Suprapubic skin (tissue), 4 donors: ENCODE measurements at regions not wholly inside any gene's neighbourhood (a gene's known extent, or its start where the extent isn't known, plus 50 kb on each side); places are given as distances from the start of the nearest gene placed in this dataset.

Source experiments
- DNase-seq, 2 donors: peaks; one replicate each; pipeline ENCODE4 v3.0.0-alpha.2; 2019; ENCODE audit warnings: low spot score in 2 of 2
- H3K27ac ChIP-seq: fragments of 200-600 bp; sonication (generic); one replicate; pipeline ENCODE4 v1.5.1; 2019
- H3K27me3 ChIP-seq: fragments of 200-600 bp; sonication (generic); one replicate; pipeline ENCODE4 v1.5.1; 2019
- H3K36me3 ChIP-seq: fragments of 200-600 bp; sonication (generic); one replicate; pipeline ENCODE4 v1.5.1; 2019
- H3K4me1 ChIP-seq: fragments of 200-600 bp; sonication (generic); one replicate; pipeline ENCODE4 v1.5.1; 2019
- H3K4me3 ChIP-seq: fragments of 200-600 bp; sonication (generic); one replicate; pipeline ENCODE4 v1.5.1; 2019; ENCODE audit warnings: mild to moderate bottlenecking
- H3K9me3 ChIP-seq: fragments of 200-600 bp; sonication (generic); one replicate; pipeline ENCODE4 v1.5.1; 2019
- EP300 ChIP-seq: sonication (generic); formaldehyde crosslinking; IDR thresholded peaks from one replicate; pipeline ENCODE4 v1.6.1; 2017; ENCODE audit warnings: antibody characterized with exemption
- POLR2A ChIP-seq, 2 donors: fragments of 450-650 bp; IDR thresholded peaks; one replicate each; pipeline ENCODE4 v1.6.1; 2017; ENCODE audit warnings: antibody characterized with exemption in 2 of 2, mild to moderate bottlenecking in 2 of 2, moderate library complexity in 2 of 2
- POLR2AphosphoS5 ChIP-seq, 3 donors: sonication (generic); formaldehyde crosslinking; IDR thresholded peaks; one replicate each; pipeline ENCODE4 v1.6.1; 2017; ENCODE audit warnings: antibody characterized with exemption in 3 of 3
- WGBS: methylation state at CpG from one replicate; pipeline ENCODE4 v1.1.5; 2018; 5-methylcytosine and 5-hydroxymethylcytosine counted together
- TF ChIP-seq, protein P1 (sequence below), 2 donors: fragments of 200-600 bp in 1 of 2; fragments of 450-650 bp in 1 of 2; sonication (generic) in 1 of 2; IDR thresholded peaks; one replicate each; pipeline ENCODE4 v1.5.1; 2016 to 2019; ENCODE audit warnings: antibody characterized with exemption in 2 of 2, mild to moderate bottlenecking in 1 of 2, moderate library complexity in 1 of 2

GRCh38 chr6:85033547-85033946, 269.1 kb upstream of the TBX18 start:
- Histone ChIP-seq H3K27me3 (no peaks in the 10 kb centered on the region), H3K36me3 (no peaks in the 10 kb centered on the region), H3K9me3 (peaks cover 7% of the 10 kb centered on the region), H3K27ac (no peak overlapping the region), H3K4me1 (no peaks in the 10 kb centered on the region), H3K4me3 (no peak overlapping the region)
- TF ChIP-seq EP300, result no peak
- TF ChIP-seq, protein P1, sequence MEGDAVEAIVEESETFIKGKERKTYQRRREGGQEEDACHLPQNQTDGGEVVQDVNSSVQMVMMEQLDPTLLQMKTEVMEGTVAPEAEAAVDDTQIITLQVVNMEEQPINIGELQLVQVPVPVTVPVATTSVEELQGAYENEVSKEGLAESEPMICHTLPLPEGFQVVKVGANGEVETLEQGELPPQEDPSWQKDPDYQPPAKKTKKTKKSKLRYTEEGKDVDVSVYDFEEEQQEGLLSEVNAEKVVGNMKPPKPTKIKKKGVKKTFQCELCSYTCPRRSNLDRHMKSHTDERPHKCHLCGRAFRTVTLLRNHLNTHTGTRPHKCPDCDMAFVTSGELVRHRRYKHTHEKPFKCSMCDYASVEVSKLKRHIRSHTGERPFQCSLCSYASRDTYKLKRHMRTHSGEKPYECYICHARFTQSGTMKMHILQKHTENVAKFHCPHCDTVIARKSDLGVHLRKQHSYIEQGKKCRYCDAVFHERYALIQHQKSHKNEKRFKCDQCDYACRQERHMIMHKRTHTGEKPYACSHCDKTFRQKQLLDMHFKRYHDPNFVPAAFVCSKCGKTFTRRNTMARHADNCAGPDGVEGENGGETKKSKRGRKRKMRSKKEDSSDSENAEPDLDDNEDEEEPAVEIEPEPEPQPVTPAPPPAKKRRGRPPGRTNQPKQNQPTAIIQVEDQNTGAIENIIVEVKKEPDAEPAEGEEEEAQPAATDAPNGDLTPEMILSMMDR (IDR thresholded peaks at IDR 0.05), result no peak
- DNase-seq, result no peak
- 43% methylated on average over 1 of the region's 1 CpG for WGBS

DNA sequence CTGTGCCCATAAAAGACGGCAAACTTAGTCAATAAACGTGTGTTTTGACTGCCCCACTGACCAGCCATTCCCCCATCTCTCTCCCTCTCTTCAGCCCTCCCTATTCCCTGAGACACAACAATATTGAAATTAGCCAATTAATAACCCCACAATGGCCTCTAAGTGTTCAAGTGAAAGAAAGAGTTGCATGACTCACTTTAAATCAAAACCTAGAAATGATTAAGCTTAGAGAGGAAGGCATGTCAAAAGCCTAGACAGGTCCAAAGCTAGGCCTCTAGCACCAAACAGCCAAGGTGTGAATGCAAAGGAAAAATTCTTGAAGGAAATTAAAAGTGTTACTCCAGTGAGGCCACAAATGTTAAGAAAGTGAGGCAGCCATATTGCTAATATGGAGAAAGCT, 261.6 kb upstream of the TBX18 start:
- Histone ChIP-seq H3K9me3 (no peaks in the 10 kb centered on the region), H3K27ac (no peak overlapping the region), H3K36me3 (no peaks in the 10 kb centered on the region), H3K27me3 (no peaks in the 10 kb centered on the region), H3K4me1 (no peaks in the 10 kb centered on the region), H3K4me3 (no peak overlapping the region)
- DNase-seq, result no peak
- TF ChIP-seq POLR2A (IDR thresholded peaks at IDR 0.05) (no peak), POLR2AphosphoS5 (IDR thresholded peaks at IDR 0.05) (no peak), EP300 (no peak)
- TF ChIP-seq, protein P1 (IDR thresholded peaks at IDR 0.05), result no peak
- WGBS, result 65% methylated on average over 2 of the region's 2 CpGs

GRCh38 chr6:85023721-85024120, 259.3 kb upstream of the TBX18 start:
- no peak overlapping the region for H3K4me3 ChIP-seq
- no peaks in the 10 kb centered on the region for H3K36me3 ChIP-seq
- TF ChIP-seq POLR2AphosphoS5 (IDR thresholded peaks at IDR 0.05), result no peak
- TF ChIP-seq EP300, result no peak
- TF ChIP-seq POLR2A (IDR thresholded peaks at IDR 0.05), result no peak
- TF ChIP-seq, protein P1 (IDR thresholded peaks at IDR 0.05), result no peak
- H3K9me3 ChIP-seq, result no peaks in the 10 kb centered on the region
- no peak for DNase-seq
- H3K27ac ChIP-seq, result no peak overlapping the region
- H3K27me3 ChIP-seq, result no peaks in the 10 kb centered on the region
- H3K4me1 ChIP-seq, result no peaks in the 10 kb centered on the region
- 25% methylated on average over 2 of the region's 2 CpGs for WGBS

DNA sequence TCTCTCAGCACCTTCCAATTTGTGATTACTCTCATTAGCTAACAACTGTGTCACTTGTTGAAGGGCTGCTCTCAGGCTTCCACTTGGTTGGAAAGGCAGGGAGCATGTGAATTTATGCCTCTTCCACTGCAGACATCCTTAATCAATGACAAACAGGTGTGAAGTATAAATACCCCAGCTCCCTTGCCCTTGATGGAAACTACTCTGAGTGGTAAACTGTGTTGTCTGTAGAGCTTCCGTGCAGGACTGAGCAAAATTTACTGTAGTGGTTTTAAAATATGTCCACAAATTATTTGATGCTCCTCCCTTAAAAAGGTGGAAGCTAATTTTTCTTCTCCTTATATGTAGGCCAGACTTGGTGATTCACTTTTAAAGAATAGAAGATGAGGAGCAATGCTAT, 253.0 kb upstream of the TBX18 start:
- H3K27me3 ChIP-seq, result no peaks in the 10 kb centered on the region
- WGBS, result 95% methylated on average over 1 of the region's 1 CpG

GRCh38 chr6:85016726-85017125, 252.3 kb upstream of the TBX18 start:
- 72% methylated on average over 1 of the region's 1 CpG for WGBS
- no peak for DNase-seq
- Histone ChIP-seq H3K4me1 (no peaks in the 10 kb centered on the region), H3K36me3 (no peaks in the 10 kb centered on the region), H3K27ac (no peak overlapping the region), H3K27me3 (no peaks in the 10 kb centered on the region), H3K9me3 (no peaks in the 10 kb centered on the region), H3K4me3 (no peak overlapping the region)
- TF ChIP-seq EP300 (no peak), POLR2A (IDR thresholded peaks at IDR 0.05) (no peak), POLR2AphosphoS5 (IDR thresholded peaks at IDR 0.05) (no peak)
- TF ChIP-seq, protein P1 (IDR thresholded peaks at IDR 0.05), result no peak

More for the DNA sequence above, 253.0 kb upstream of the TBX18 start:
- DNase-seq, result no peak
- H3K4me3 ChIP-seq, result no peak overlapping the region
- no peak overlapping the region for H3K27ac ChIP-seq
- no peaks in the 10 kb centered on the region for H3K9me3 ChIP-seq
- no peaks in the 10 kb centered on the region for H3K36me3 ChIP-seq
- TF ChIP-seq EP300 (no peak), POLR2A (IDR thresholded peaks at IDR 0.05) (no peak), POLR2AphosphoS5 (IDR thresholded peaks at IDR 0.05) (no peak)
- TF ChIP-seq, protein P1 (IDR thresholded peaks at IDR 0.05), result no peak
- no peaks in the 10 kb centered on the region for H3K4me1 ChIP-seq
